RPMI7951 (cell line): ENCODE measurements at regions not wholly inside any gene's neighbourhood (a gene's known extent, or its start where the extent isn't known, plus 50 kb on each side); places are given as distances from the start of the nearest gene placed in this dataset.
"Not testable (repeated sequence)": the region's sequence is repeated elsewhere in the genome, so short reads cannot be mapped to it uniquely, and the experiment has no call there.

Source experiments
- DNase-seq: peaks from one replicate; pipeline ENCODE4 v3.0.0-alpha.2; 2012; ENCODE audit warnings: low read depth

- no peak for DNase-seq
These were observed 421.6 kb upstream of the PBX1 start for GRCh38 chr1:164137273-164137925.

GRCh38 chr1:164141797-164142196, 417.2 kb upstream of the PBX1 start:
- no peak for DNase-seq

GRCh38 chr1:164154622-164155021, 404.4 kb upstream of the PBX1 start:
- DNase-seq: no peak

DNA sequence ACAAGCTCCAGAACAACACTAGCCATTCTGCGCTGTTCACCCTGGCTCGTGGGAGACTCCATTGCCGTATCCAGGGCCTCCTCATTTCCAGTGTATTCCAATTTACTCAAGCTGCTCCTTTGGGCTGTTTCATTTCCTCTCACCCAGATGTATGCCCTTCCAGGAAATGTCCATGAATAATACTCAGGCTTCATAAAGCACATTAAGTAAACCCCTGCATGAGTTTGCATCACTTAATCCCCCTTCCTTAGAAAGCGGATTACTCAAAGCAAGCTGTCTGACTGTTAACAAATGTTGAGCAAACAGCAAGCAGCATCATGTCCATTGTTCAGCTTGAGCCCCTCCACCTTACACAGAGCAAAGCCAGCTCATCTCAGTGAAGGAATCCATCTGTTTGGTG, 403.6 kb upstream of the PBX1 start:
- no peak for DNase-seq

GRCh38 chr1:164163289-164163849, 395.6 kb upstream of the PBX1 start:
- DNase-seq: no peak

GRCh38 chr1:164165466-164165865, 393.5 kb upstream of the PBX1 start:
- no peak for DNase-seq

- not testable (repeated sequence) for DNase-seq
These were observed 392.5 kb upstream of the PBX1 start for GRCh38 chr1:164166454-164166853.

DNA sequence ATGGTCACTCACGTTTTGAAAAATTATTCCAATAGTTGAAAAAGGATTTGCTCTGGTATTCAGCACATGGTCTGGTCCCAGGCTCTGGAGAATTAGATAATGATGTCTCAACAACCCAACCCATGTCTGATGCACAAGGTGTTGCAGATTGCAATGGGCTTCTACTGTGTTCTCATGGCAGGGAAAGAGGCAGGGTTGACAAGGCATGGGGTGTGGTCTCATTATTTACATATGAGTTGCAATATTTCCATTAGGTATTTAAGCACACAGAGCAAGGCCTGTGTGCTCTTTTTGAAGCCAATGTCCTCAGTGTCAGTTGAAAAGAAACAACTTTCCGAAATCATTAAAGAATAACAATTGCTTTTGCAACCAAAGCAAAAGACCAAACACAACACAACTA, 381.9 kb upstream of the PBX1 start:
- DNase-seq: no peak

- DNase-seq: no peak
These were observed 378.2 kb upstream of the PBX1 start for GRCh38 chr1:164180824-164181223.

DNA sequence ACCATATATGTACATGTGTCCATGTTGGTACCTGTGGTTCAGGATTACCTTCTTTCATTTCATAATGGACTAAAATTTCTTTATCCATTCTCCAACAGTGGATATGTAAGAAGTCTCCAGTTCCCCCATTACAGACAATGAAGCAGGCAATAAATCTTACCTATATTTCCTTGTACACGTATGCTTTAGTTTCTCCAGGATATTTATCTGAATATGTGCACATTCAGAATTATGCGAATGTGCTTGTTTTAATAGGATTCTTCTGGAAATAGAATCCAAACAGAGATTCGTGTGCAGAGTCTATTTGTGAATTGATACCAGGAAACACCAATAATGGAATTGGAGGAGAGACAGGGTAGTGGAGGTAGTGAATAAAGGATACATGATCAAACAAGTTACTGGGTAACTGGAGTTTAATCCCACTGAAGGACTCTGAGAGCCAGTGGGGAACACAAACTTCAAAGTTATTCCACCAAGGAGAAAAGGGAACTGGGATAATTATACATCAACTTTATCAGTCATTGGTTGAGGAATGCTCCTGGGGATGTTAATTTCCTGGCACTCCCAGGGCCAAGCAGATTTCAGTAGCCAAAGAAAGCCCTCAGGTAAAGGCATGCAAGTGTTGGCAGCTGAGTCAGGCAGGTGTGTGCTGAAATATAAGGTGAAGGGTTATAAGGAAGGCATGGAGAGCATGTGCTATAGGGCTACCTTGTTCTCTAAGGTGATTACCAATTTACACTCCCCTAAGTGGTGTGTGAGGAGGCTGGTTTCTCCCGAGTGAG, 374.9 kb upstream of the PBX1 start:
- DNase-seq: no peak

DNA sequence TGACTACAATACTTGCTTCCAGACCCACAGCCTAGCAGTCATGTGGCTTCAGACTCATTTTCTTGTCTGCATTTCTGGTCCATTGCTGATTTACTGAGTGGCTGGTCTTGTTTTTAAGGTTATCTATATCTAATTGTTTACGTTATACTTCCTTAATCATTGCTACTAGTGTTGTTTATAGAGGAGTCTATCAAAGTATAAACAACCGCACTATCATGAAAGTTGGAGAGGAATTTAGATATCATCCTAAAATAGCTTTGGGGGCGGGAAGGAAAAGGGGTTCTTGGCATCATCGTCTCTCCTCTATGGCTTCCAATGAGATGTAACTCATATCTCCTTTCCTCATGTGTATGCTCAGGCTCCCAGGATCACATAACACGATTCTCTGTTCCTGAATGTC, 372.1 kb upstream of the PBX1 start:
- DNase-seq: no peak

GRCh38 chr1:164188497-164188896, 370.5 kb upstream of the PBX1 start:
- DNase-seq: no peak

- DNase-seq: no peak
These were observed 367.8 kb upstream of the PBX1 start for GRCh38 chr1:164191191-164191590.

DNA sequence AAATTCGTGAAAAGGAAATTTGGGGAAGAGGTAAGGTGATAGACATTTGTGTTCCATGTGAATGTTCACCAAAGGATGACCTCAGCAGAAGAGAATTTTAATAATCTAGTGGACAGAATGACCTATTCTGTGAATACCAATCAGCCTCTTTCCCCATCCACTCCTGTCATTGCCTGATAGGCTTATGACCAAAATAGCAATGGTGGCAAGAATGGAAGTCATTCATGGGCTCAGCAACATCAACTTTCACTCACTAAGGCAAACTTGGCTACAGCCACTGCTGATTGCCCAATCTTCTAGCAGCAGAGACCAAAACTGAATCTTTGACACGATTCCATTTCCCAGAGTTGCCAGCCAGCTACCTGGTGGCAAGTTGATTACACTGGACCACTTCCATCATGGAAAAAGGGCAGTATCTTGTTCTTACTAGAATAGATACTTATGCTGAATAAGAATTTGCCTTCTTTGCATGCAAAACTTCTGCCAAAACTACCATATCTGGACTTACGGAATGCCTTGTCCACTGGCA, 348.7 kb upstream of the PBX1 start:
- DNase-seq: no peak

GRCh38 chr1:164223378-164223777, 335.6 kb upstream of the PBX1 start:
- no peak for DNase-seq

DNA sequence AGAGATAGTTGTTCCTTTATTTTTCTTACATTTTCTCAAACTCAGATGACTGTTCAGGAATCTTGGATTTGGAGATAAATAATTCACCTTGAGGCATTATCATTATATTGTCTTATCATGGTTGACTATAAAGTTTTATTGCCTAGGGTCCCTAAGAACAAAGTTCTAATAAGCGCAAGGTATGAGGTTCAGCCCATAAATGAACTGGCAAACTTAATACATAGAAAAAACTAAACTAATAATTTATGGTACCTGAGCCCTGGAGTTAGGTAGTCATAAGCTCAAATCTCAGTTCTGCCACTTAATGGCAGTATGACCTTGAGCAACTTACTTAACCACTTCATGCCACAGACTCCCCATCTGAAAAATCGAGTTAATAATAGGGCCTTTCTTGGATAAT, 334.0 kb upstream of the PBX1 start:
- DNase-seq: no peak

GRCh38 chr1:164226977-164227376, 332.0 kb upstream of the PBX1 start:
- no peak for DNase-seq

DNA sequence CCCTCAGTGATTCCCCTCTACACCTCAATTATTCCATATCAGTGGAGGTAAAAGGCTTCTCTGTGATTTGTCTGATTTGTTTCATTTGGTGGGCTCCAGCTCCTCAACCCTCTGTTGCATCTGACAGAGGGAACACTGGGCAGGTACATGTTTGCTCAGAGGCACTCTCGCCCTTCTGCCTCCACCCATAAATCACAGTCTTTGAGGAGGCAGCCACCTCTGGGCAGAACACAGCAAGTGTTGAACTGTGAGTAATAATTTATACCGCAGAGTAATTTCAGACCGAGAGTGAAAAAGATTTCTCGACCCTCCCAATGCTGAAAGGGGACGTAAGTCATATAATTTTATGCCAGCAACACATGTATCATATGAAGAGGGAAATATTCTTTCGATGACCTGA, 330.1 kb upstream of the PBX1 start:
- DNase-seq: no peak

- DNase-seq: no peak
These were observed 325.8 kb upstream of the PBX1 start for GRCh38 chr1:164233149-164233548.

GRCh38 chr1:164240081-164240480, 318.9 kb upstream of the PBX1 start:
- no peak for DNase-seq

GRCh38 chr1:164250365-164250764, 308.6 kb upstream of the PBX1 start:
- DNase-seq: no peak

GRCh38 chr1:164256456-164256855, 302.5 kb upstream of the PBX1 start:
- DNase-seq: no peak

DNA sequence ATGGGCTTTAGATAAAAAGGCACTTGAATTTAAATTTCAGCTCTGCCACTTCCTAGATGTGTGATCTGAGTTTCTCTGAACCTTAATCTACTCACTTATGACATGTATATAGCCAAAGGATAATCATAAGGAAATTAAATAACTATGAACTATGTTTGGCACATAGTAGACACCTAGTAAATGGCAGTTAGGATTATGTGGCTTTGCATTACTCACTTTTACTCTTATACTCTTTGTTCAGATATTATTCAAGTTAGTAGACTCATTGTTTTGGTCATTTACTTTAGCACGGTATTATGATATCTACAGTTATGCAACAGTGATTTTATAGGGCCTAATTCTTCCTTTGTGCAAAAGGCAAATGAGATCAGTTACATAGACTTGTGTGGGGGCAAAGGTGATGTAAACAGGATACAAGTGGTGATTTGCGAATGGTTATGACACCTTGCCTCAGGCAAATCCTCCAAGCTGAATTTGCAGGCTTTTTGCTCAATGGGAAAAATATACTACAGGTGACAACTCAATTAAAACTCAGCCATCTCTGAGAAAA, 297.2 kb upstream of the PBX1 start:
- no peak for DNase-seq
